Non-pigmented ciliary epithelial cell (primary cell): ENCODE measurements at regions not wholly inside any gene's neighbourhood (a gene's known extent, or its start where the extent isn't known, plus 50 kb on each side); places are given as distances from the start of the nearest gene placed in this dataset.
A peak's percentile ranks its signal among the peaks of the same experiment; 100 is the strongest.
"Not testable (repeated sequence)": the region's sequence is repeated elsewhere in the genome, so short reads cannot be mapped to it uniquely, and the experiment has no call there.

Experiments used
- DNase-seq: peaks from one replicate; pipeline ENCODE4 v3.0.0-alpha.2; 2010; ENCODE audit warnings: low read depth

- DNase-seq: no peak
Measured at GRCh38 chr3:816605-817004, 276.2 kb upstream of the CNTN6 start.

- no peak for DNase-seq
Measured at GRCh38 chr3:834679-835078, 258.1 kb upstream of the CNTN6 start.

DNA sequence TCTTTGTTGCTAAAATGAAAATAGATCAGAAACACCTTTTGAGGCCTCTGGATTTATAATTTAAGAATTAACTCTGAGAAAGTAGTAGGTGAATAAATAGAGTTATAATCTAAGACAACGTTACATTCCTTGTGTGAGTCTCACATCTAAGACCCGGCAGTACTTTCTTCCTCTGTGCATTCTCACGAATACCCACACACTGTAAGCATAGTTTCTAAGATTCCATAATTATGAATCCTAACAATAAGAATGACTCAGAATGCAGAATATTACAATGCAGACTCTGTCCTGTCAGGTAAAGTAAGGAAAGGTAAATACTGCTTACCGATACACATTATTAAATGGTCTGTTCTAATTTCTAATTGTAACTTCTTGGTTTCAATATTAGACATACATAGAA, 257.7 kb upstream of the CNTN6 start:
- no peak for DNase-seq

- no peak for DNase-seq
Measured at GRCh38 chr3:839981-840380, 252.8 kb upstream of the CNTN6 start.

DNA sequence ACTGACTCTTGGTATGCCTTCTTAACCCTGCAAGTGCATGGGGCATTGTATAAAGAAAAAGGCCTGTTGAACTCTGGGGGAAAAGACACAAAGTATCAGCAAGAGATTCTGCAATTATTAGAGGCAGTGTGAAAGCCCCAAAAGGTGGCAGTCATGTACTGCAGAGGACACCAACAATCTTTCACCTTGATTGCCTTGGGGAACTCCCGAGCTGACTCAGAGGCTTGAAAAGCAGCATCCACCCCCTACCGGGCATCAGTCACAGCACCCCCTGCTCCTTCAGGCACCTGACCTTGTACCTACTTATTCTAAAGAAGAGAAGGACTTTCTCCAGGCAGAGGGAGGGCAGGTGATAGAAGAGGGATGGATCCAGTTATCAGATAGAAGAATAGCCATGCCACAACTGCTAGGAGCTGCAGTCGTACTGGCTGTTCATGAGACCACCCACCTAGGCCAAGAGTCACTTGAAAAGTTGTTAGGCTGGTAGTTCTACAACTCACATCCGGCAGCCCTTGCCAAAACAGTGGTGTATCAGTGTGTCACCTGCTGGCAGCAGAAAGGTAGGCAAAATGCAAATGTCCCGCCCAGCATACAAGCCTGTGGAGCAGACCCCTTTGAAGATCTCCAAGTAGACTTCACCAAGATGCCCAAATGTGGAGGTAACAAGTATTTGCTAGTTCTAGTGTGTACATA, 241.6 kb upstream of the CNTN6 start:
- no peak for DNase-seq

- no peak for DNase-seq
Measured at GRCh38 chr3:852033-852432, 240.8 kb upstream of the CNTN6 start.

GRCh38 chr3:853489-853888, 239.3 kb upstream of the CNTN6 start:
- DNase-seq: no peak

DNA sequence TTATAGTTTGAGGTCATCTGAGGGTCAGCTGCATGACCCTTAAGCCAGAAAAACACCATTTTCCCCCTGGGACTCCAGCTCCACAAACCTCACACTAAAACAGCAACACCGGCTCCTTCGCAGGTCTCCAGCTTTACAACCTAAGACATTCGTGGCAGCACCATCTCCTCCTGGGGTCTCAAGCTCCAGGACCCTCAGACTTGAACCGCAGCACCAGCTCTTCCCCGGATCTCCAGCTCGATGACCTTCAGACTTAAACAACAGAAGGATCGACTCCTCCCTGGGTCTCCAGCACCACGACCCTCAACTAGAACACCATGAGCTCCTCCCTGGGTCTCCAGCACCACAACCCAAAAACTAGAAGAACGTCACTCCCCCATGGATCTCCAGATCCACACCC, 233.7 kb upstream of the CNTN6 start:
- no peak for DNase-seq

- DNase-seq: no peak
Measured at GRCh38 chr3:861721-862120, 231.1 kb upstream of the CNTN6 start.

GRCh38 chr3:869269-869668, 223.6 kb upstream of the CNTN6 start:
- DNase-seq: no peak

DNA sequence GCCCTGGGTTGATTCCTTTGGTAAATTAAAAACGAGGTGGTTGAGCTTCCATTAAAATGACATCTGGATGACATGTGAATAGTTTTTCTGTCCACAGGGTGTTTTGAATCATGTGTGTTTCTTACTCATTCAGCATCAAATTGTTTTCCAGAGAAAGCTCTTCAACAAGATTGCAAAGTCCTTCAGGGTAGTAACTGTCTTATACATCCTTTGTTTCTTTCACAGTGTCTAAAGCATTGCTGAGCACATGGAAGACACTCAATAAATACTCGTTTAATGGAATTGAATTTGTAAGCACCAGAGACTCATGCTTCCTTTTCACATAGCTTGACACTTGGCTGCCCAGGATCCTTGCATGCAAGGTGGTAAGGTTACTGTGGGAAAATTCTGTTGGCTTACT, 223.1 kb upstream of the CNTN6 start:
- no peak for DNase-seq

DNA sequence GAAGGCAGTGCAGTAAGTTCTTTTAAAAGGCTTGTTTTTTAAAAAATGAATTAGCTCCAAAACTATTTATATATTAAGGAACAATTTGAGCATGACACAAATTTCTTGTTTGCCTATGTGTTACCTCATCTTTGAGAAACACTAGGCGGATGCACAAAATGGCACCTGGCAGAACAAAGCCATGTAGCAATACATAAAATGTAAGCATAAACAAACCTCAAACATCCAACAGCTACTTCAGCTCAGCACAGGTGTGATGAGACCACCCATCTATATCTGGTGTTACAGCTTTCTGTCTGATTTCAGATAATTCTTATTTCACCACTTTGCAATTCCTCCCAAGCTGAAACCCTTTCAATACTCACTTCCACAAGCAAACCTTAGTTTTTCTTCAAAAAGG, 221.2 kb upstream of the CNTN6 start:
- no peak for DNase-seq

DNA sequence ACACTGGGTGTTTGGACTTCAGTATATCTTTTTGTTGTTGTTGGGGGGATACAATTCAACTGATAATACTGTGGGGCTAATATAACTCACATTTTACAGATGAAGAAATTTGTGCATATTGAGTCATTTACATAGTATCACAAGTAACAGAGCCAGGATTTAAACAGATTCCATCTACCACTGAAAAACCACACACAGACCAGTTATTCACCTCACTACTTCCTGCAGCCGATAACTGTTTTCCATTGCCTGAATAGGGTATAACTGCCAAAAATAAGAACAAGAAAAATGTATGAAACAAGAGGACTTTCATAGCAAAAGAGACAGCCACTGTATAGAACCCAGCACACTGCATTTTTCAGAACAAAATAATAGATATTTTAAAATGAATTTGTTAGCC, 215.8 kb upstream of the CNTN6 start:
- DNase-seq: peak; percentile 2

GRCh38 chr3:878746-879145, 214.1 kb upstream of the CNTN6 start:
- DNase-seq: no peak

- DNase-seq: no peak
Measured at GRCh38 chr3:880371-880770, 212.5 kb upstream of the CNTN6 start.

DNA sequence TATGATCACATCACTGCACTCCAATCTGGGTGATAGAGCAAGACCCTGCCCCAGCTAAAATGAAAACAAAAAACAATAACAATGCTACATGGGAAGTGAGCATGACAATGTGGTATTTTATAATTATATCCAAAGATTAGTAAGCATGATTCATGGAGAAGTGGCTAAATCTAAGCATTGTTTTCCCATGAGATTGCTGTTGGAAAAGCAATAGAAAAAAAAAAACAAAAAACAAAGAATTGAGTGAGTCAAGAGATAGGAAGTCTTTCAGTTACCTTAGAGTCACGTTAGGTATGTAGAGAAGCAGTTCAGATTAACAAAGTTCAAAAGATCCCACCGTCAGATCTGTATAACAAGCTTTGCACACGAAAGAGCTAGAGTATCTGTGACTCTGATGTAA, 210.3 kb upstream of the CNTN6 start:
- peak; percentile 6 for DNase-seq

DNA sequence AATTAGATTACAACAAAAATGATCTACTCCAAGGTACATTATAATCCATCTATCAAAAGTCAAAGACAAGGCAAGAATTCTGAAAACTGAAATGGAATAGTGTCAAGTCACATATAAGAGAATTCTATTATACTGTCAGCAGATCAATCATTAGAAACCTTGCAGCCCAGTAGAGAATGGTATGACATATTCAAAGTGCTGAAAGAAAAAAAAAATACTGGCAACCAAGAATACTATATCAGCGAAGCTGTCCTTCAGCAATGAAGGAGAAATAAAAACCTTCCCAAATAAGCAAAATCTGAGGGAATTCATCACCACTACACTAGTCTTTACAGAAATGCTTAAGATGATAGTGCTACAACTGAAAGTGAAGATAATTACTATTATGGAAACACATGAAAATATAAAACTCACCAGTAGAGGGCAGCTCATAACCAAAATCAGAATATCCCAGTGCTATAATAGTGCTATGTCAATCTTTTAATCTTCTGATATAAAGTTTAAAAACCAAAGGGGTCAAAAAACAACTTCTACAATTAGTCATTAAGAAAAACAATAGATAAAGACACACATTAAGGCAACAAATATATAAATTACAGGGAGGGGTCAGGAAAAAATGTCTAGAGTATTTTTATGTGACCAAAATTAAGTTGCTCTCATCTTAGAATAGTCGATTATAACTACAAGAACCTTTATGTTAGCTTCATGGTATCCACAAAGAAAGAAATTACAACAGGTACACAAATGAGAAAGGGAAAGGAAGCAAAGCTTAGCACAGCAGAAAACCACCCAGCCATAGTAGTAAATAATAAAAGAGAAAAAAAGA, 190.7 kb upstream of the CNTN6 start:
- no peak for DNase-seq

DNA sequence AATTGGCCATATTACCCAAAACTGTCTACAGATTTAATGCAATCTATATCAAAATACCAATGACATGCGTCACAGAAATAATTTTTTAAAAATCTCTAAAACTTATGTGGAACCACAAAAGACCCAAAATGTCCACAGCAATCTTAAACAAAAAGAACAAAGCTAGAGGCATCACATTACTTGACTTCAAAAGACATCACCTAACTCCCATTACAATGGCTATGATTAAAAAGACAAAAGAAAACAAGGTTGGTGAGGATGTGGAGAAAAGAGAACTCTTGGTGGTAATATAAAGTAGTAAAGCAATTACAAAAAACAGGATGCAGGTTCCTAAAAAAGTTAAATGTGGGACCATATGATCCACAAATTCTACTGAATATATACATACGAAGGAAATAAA, 187.6 kb upstream of the CNTN6 start:
- no peak for DNase-seq

DNA sequence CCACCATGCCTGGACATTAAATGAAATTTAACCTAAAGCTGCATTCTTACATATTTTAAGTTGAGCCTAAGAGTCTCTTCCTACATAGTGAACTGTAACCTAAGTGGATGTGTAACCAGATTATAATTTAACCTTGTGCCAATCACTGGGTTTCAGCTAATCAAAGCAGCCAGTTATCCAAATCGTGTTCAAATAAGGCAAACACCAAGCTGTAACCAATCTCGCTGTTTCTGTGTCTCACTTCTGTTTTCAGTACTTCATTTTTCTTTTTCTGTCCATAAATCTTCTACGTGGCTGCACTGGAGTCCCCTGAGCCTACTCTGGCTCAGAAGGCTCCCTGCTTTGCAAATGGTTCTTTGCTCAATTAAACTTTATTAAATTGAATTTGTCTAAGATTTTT, 186.1 kb upstream of the CNTN6 start:
- no peak for DNase-seq

- DNase-seq: peak; percentile 4
Measured at GRCh38 chr3:908839-909238, 184.0 kb upstream of the CNTN6 start.

- DNase-seq: not testable (repeated sequence)
Measured at GRCh38 chr3:912717-913116, 180.1 kb upstream of the CNTN6 start.

DNA sequence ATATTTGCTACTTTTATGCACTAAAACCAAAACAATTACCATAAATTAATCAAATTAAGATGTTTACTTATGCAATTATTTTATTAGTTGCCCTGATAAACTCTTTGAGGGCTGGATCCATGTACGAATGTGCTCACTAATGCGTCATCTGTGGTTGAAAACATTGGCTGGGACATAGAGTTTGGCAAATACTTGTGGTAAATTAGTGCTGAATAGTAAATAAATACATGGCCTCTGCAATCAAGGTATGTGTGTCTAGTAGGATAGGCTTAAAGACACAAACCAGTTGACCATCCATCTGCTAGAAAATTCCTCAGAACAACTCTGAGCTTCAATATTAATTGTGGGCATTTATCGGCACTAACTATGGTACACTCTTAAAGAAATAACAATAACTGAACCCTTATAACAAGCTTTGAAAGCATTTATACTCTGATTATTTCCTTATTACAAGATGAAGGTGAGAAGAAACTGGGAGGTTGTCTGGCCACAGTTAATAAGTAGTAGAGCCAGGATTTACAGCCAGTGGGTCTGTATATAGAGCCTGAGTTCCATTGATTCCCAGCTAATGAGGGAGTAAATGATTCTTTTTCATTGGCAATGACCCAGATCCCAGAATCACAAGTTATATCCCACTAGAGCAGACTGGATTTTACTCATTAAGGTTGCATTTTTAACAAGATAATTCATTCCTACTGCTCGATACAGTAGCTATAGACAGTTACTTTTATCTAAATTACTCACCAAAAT, 169.5 kb upstream of the CNTN6 start:
- no peak for DNase-seq

DNA sequence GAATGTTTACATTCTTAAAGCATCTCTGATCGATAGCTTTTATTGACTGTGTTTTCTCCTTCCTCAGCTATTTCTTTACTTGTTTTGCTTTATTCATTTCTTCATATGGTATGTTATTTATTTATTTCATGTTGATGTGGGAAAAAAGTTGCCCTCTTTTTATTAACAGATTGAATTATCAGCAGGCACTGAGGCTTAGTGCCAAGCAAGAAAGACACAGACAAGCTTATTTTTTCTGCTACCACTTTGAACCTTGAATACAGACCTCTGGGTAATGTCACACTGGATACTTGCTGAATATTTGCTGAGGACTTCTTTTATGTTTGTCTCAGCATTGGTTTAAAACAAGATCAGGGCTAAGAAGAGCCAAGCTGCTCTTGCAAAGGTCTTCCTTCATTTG, 162.0 kb upstream of the CNTN6 start:
- no peak for DNase-seq
